C1 segment of cervical spinal cord (tissue), 14 donors: ENCODE measurements at regions not wholly inside any gene's neighbourhood (a gene's known extent, or its start where the extent isn't known, plus 50 kb on each side); places are given as distances from the start of the nearest gene placed in this dataset.

Experiments used
- DNase-seq, 14 donors: peaks; one replicate each; lab custom pipeline; 2025; lab: John Stamatoyannopoulos, UW

- no peak for DNase-seq
Observed at GRCh38 chr4:96767815-96768480, 928.1 kb downstream of the PDHA2 start.

DNA sequence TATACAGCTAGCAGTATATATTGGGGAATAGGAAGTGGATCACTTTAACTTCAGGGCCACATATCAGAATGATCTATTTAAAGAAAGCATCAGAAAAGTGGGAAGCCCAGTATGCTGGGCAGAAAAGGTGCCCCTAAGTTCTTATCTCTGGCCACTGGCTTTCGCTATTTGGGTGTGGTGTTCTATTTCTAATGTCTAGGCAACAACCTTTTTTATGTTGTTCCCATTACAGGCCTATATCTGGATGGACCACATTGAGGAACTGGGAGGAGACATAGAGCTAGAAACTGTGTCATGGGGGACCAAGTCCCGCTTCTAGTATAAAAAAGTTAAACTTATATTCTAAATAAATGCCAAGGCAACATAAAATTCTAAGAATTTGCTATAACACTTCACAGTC, 935.6 kb downstream of the PDHA2 start:
- no peak for DNase-seq

GRCh38 chr4:96776920-96777527, 937.1 kb downstream of the PDHA2 start:
- DNase-seq = no peak

GRCh38 chr4:96784336-96784735, 944.4 kb downstream of the PDHA2 start:
- no peak for DNase-seq

- no peak for DNase-seq
Observed at GRCh38 chr4:96786306-96786705, 946.4 kb downstream of the PDHA2 start.

- no peak for DNase-seq
Observed at GRCh38 chr4:96787766-96788165, 947.9 kb downstream of the PDHA2 start.

- no peak for DNase-seq
Observed at GRCh38 chr4:96809563-96809962, 969.7 kb downstream of the PDHA2 start.

DNA sequence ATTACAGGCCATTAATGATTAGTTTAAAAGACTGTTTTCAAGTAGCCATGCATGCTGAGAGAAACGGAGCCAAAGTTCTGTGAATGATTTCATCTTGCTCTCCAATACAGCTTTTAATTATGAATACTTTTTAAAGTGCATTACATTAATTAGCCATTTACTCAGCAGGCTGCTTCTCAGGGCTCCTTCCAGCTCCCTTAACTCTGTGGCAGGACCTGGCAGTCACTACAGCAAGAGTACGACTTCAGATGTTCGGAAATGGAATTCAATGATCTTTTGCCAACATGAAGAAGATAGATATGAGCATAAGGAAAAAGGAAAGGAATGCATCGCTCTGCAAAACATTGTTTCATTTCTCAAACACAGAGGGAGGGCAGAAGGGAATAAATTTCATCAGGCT, 987.2 kb downstream of the PDHA2 start:
- DNase-seq = no peak

- no peak for DNase-seq
Observed at GRCh38 chr4:96833831-96834230, 993.9 kb downstream of the PDHA2 start.

GRCh38 chr4:96835991-96836390, 996.1 kb downstream of the PDHA2 start:
- no peak for DNase-seq

DNA sequence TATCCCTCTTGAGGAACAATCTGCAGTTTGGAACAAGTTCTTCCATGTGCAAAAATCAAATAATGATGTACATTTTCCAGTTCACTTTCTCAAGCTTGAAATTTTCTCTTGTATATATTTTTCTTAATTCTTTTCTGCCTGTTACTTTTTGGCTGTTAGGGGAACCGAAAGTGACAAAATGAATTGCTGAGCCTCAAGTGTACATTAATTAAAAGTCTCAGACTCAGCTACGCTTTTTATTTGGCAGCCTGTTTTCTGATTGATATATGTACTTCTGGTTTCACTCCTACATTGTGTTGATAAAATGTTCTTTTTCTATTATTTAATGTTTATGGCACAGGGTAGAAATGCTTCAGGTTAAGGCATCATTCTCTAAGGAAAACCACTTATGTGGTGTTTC, 999.5 kb downstream of the PDHA2 start:
- DNase-seq = no peak

DNA sequence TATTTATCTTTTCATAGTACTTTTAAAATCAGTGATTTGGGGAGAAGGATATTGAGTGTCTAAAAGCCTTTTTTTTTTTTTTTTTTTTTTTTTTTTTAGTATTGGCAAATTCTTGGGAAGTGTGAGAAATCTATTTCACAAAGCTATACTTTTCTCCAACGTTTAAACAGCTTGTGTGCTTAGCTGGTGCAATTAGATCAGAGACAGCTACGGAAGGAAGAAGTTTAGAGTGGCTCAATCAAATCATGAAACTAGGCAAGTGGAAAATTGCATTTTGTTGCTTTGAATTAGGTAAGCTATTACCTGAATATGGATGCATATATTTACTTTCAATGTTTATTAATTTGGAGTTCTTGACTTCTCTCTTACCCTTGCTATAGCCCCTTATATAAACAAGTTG, 1001.9 kb downstream of the PDHA2 start:
- DNase-seq = no peak

- DNase-seq = no peak
Observed at GRCh38 chr4:96844858-96845490, 1005.1 kb downstream of the PDHA2 start.

GRCh38 chr4:96845819-96846218, 1005.9 kb downstream of the PDHA2 start:
- no peak for DNase-seq

GRCh38 chr4:96874657-96875056, 1034.8 kb downstream of the PDHA2 start:
- DNase-seq = no peak

DNA sequence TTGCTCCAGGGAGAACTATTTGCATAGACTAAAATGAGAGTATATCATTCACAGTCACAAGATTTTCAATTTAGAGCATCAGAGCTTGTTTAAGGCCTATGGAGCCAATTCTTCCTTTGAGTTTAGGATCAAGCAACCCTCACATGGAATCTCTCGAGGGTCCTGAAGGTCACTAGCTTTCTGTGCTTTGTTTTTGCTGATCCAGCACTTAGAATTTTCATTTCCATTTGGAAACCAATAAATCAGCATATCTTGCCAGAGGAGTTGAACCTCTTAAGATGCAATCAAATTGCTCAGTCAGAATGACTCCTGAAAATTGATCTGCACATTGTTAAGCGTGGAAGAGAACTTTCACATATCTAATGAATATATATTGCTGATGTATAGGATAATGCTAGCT, 1039.6 kb downstream of the PDHA2 start:
- no peak for DNase-seq

GRCh38 chr4:96887857-96888256, 1048.0 kb downstream of the PDHA2 start:
- DNase-seq = no peak

- DNase-seq = no peak
Observed at GRCh38 chr4:96894621-96895020, 1054.7 kb downstream of the PDHA2 start.

- DNase-seq = no peak
Observed at GRCh38 chr4:96895826-96896225, 1055.9 kb downstream of the PDHA2 start.

DNA sequence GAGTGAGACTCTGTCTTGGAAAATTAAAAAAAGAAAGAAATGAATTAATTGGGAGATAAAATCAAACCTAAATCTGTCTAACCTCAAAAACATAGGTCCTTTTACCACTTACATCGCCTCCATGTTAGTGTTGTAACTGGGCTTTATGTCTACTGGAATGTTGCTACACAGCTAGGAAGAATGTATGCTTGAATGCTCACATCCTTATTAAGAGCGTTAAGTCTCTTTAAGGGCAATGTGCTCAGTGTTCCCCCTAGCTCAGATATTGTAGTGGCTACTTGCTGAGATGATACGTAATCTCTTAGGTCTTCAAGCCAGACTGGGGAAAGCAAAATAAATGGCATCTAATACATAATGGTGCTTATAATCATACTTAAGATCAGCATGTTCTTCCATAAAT, 1072.8 kb downstream of the PDHA2 start:
- DNase-seq = no peak

GRCh38 chr4:96913441-96914080, 1073.7 kb downstream of the PDHA2 start:
- no peak for DNase-seq

DNA sequence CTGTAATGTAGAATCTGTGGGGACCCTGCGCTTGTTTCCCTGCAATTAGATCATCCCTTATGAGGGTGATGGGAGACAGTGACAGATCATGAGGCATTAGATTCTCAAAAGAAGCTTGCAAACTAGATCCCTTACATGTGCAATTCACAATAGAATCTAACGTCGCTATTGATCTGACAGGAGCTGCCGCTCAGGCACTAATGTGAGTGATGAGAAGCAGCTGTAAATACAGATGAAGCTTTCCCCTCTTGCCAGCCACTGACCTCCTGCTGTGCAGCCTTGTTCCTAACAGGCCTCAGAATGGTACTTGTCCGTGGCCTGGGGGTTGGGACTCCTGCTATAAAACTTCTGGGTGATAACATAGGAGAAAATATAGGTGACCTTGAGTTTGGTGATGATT, 1076.8 kb downstream of the PDHA2 start:
- no peak for DNase-seq

DNA sequence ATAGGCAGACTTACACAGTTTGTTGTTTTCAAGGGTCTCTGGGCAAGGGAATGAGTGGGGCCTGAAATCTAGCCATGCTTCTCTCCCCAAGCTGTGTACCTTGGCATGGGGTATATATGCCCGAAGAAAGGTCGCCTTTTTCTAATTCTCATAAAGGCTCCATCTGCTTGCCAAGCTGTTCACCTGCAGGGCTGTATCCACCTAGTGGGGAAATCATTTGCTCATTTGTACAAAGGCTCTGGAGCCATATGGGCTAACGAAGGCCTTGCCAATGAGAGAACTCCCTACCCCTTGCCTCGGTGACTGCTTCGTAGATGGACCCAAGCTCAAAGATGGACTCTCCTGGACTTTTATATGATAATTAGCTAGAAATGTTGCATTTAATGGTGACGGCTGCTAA, 1097.0 kb downstream of the PDHA2 start:
- DNase-seq = peak in 2 of 14 donors; percentile 2 to 90
